ENCODE measurements at regions not wholly inside any gene's neighbourhood (a gene's known extent, or its start where the extent isn't known, plus 50 kb on each side); places are given as distances from the start of the nearest gene placed in this dataset.
A peak's percentile ranks its signal among the peaks of the same experiment; 100 is the strongest.

- peak; percentile 35 to 83 for ATAC-seq
Observed at GRCh38 chr5:103340717-103341388, 82.3 kb downstream of the MACIR start.

GRCh38 chr5:103340132-103340531, 81.6 kb downstream of the MACIR start:
- ATAC-seq: no peak

GRCh38 chr5:103336941-103337340, 78.4 kb downstream of the MACIR start:
- ATAC-seq: no peak

GRCh38 chr5:103333376-103333775, 74.8 kb downstream of the MACIR start:
- ATAC-seq: no peak

GRCh38 chr5:103330875-103331274, 72.3 kb downstream of the MACIR start:
- ATAC-seq: no peak

All from activated CD4-positive, CD25-positive, alpha-beta regulatory T cell treated with anti-CD3 and anti-CD28 coated beads, Interleukin-2, amount 50 U/mL, for 24 hours (primary cell).